ENCODE measurements at regions not wholly inside any gene's neighbourhood (a gene's known extent, or its start where the extent isn't known, plus 50 kb on each side); places are given as distances from the start of the nearest gene placed in this dataset.

GRCh38 chr2:22824618-22825017 is 560.4 kb upstream of the KLHL29 start:
- no peak overlapping the region for H3K27ac ChIP-seq
- no peaks in the 10 kb centered on the region for H3K9me3 ChIP-seq
- intact Hi-C loops (cut with DNase I; ENCODE audit: low total_unique reads), result no loop called here
- no peaks in the 10 kb centered on the region for H3K4me1 ChIP-seq
- no peak for ATAC-seq
- H3K36me3 ChIP-seq, result no peaks in the 10 kb centered on the region
- H3K27me3 ChIP-seq, result no peaks in the 10 kb centered on the region
- DNase-seq, result no peak
- H3K4me3 ChIP-seq, result no peak overlapping the region
- in situ Hi-C loops (cut with MboI; ENCODE audit: low sequenced_read_pairs in 4 of 4), result no loop called here
- TF ChIP-seq CTCF (IDR thresholded peaks at IDR 0.05 in 4 of 5, conservative IDR thresholded peaks at IDR 0.05 in 1 of 5), result no peak
- TF ChIP-seq POLR2A (IDR thresholded peaks at IDR 0.05), result no peak

- intact Hi-C loops (cut with DNase I; ENCODE audit: low total_unique reads), result no loop called here
- Histone ChIP-seq H3K27me3 (no peaks in the 10 kb centered on the region), H3K4me3 (no peak overlapping the region), H3K36me3 (no peaks in the 10 kb centered on the region), H3K9me3 (no peaks in the 10 kb centered on the region), H3K4me1 (no peaks in the 10 kb centered on the region), H3K27ac (no peak overlapping the region)
- ATAC-seq (no peak), DNase-seq (no peak)
- TF ChIP-seq POLR2A (IDR thresholded peaks at IDR 0.05), result no peak
- no peak for TF ChIP-seq CTCF (IDR thresholded peaks at IDR 0.05 in 4 of 5, conservative IDR thresholded peaks at IDR 0.05 in 1 of 5)
- in situ Hi-C loops (cut with MboI; ENCODE audit: low sequenced_read_pairs in 4 of 4), result no loop called here
These were observed 558.3 kb upstream of the KLHL29 start for GRCh38 chr2:22826703-22827102.

- no peak overlapping the region for H3K4me3 ChIP-seq
- intact Hi-C loops (cut with DNase I; ENCODE audit: low total_unique reads), result no loop called here
- H3K9me3 ChIP-seq, result no peaks in the 10 kb centered on the region
- no peaks in the 10 kb centered on the region for H3K27me3 ChIP-seq
- H3K27ac ChIP-seq, result no peak overlapping the region
- in situ Hi-C loops (cut with MboI; ENCODE audit: low sequenced_read_pairs in 4 of 4), result no loop called here
- TF ChIP-seq POLR2A (IDR thresholded peaks at IDR 0.05) (no peak), CTCF (IDR thresholded peaks at IDR 0.05 in 4 of 5, conservative IDR thresholded peaks at IDR 0.05 in 1 of 5) (no peak)
- no peaks in the 10 kb centered on the region for H3K4me1 ChIP-seq
- H3K36me3 ChIP-seq, result no peaks in the 10 kb centered on the region
- no peak for ATAC-seq
- no peak for DNase-seq
These were observed 555.2 kb upstream of the KLHL29 start for GRCh38 chr2:22829791-22830190.

- ATAC-seq (no peak), DNase-seq (no peak)
- intact Hi-C loops (cut with DNase I; ENCODE audit: low total_unique reads) (no loop called here), in situ Hi-C loops (cut with MboI; ENCODE audit: low sequenced_read_pairs in 4 of 4) (no loop called here)
- H3K27me3 ChIP-seq, result no peaks in the 10 kb centered on the region
- H3K9me3 ChIP-seq, result no peaks in the 10 kb centered on the region
- no peaks in the 10 kb centered on the region for H3K36me3 ChIP-seq
- no peak overlapping the region for H3K4me3 ChIP-seq
- no peak for TF ChIP-seq CTCF (IDR thresholded peaks at IDR 0.05 in 4 of 5, conservative IDR thresholded peaks at IDR 0.05 in 1 of 5)
- TF ChIP-seq POLR2A (IDR thresholded peaks at IDR 0.05), result no peak
- no peaks in the 10 kb centered on the region for H3K4me1 ChIP-seq
- H3K27ac ChIP-seq, result no peak overlapping the region
These were observed 552.8 kb upstream of the KLHL29 start for GRCh38 chr2:22832196-22832595.

GRCh38 chr2:22838461-22838860 is 546.5 kb upstream of the KLHL29 start:
- no peak for ATAC-seq
- no peak for TF ChIP-seq CTCF (IDR thresholded peaks at IDR 0.05 in 4 of 5, conservative IDR thresholded peaks at IDR 0.05 in 1 of 5)
- TF ChIP-seq POLR2A (IDR thresholded peaks at IDR 0.05), result no peak
- Histone ChIP-seq H3K27ac (no peak overlapping the region), H3K27me3 (no peaks in the 10 kb centered on the region), H3K4me3 (no peak overlapping the region), H3K4me1 (no peaks in the 10 kb centered on the region), H3K36me3 (no peaks in the 10 kb centered on the region), H3K9me3 (no peaks in the 10 kb centered on the region)
- no peak for DNase-seq
- intact Hi-C loops (cut with DNase I; ENCODE audit: low total_unique reads), result no loop called here
- in situ Hi-C loops (cut with MboI; ENCODE audit: low sequenced_read_pairs in 4 of 4), result no loop called here

Data from gastrocnemius medialis (tissue), 4 donors.